ENCODE measurements at regions not wholly inside any gene's neighbourhood (a gene's known extent, or its start where the extent isn't known, plus 50 kb on each side); places are given as distances from the start of the nearest gene placed in this dataset.
"Not testable (repeated sequence)": the region's sequence is repeated elsewhere in the genome, so short reads cannot be mapped to it uniquely, and the experiment has no call there.

DNA sequence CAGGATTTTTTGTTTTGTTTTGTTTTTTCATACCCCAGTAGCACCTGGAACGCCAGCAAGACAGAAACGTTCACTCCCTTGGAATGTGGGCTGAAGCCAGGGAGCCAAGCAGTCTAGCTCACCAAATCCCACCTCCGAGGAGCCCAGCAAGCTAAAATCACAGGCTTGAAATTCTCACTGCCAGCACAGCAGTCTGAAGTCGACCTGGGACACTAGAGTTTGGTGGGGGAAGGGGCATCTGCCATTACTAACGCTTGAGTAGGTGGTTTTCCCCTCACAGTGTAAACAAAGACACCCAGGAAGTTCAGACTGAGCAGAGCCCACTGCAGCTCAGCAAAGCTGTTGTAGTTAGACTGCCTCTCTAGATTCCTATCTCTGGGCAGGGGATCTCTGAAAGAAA lies 99.6 kb upstream of the FGF16 start:
- Histone ChIP-seq H3K27ac (no peak overlapping the region), H3K4me3 (no peak overlapping the region), H3K27me3 (no peaks in the 10 kb centered on the region), H3K4me1 (no peaks in the 10 kb centered on the region), H3K9me3 (no peaks in the 10 kb centered on the region), H3K36me3 (no peaks in the 10 kb centered on the region)
- intact Hi-C loops (cut with DNase I): no loop called here
- DNase-seq: no peak
- TF ChIP-seq CTCF (IDR thresholded peaks at IDR 0.05): no peak
- FAIRE-seq: no peak
- ATAC-seq: no peak
- whole genome bisulfite sequencing, 2 donors: 9 to 30% methylated on average over 5 of the region's 5 CpGs

GRCh38 chrX:77389891-77390290 lies 57.3 kb upstream of the FGF16 start:
- 61 to 65% methylated on average over 2 of the region's 2 CpGs for WGBS, 2 donors
- TF ChIP-seq CTCF (IDR thresholded peaks at IDR 0.05): no peak
- ATAC-seq (no peak), DNase-seq (no peak), FAIRE-seq (no peak)
- no peak overlapping the region for H3K4me3 ChIP-seq
- intact Hi-C loops (cut with DNase I): no loop called here
- H3K9me3 ChIP-seq: no peaks in the 10 kb centered on the region
- peaks cover 0 to 10% (median 0%) of the 10 kb centered on the region in 4 donors for H3K27me3 ChIP-seq
- no peaks in the 10 kb centered on the region for H3K36me3 ChIP-seq
- no peak overlapping the region for H3K27ac ChIP-seq
- no peaks in the 10 kb centered on the region for H3K4me1 ChIP-seq

GRCh38 chrX:77390365-77390764 lies 56.8 kb upstream of the FGF16 start:
- H3K27me3 ChIP-seq; ATAC-seq; H3K4me3 ChIP-seq; intact Hi-C loops (cut with DNase I); H3K9me3 ChIP-seq; FAIRE-seq; H3K36me3 ChIP-seq; H3K27ac ChIP-seq; DNase-seq; H3K4me1 ChIP-seq: not testable (repeated sequence)
- 53 to 59% methylated on average over 7 of the region's 7 CpGs for WGBS, 2 donors

DNA sequence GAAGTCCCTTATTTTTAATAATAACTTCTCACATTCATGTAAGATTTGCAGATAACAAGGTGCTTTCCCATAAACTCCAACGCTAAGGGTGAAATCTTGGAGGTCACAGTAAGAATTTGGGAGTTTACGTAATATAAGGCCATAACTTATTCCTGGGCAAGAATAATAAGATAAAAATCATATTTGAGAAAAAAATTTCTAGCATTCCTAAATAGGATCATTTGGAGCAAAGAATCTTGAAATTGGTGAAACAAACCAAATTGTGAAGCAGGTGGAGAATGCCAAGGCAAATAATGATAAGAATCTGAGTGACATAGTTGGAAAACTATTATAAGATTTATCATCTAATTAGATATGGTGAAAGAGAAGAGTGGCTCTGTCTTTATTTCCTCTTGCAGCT lies 50.4 kb upstream of the FGF16 start:
- FAIRE-seq (no peak), ATAC-seq (no peak), DNase-seq (no peak)
- no peaks in the 10 kb centered on the region for H3K9me3 ChIP-seq
- 63 to 67% methylated on average over 2 of the region's 2 CpGs for WGBS, 2 donors
- H3K4me3 ChIP-seq: no peak overlapping the region
- TF ChIP-seq CTCF (IDR thresholded peaks at IDR 0.05): no peak
- H3K27ac ChIP-seq: no peak overlapping the region
- no peaks in the 10 kb centered on the region for H3K27me3 ChIP-seq
- no peaks in the 10 kb centered on the region for H3K4me1 ChIP-seq
- H3K36me3 ChIP-seq: no peaks in the 10 kb centered on the region
- intact Hi-C loops (cut with DNase I): no loop called here

Small RNA genes lying in the stretch of these regions (microRNA-seq; reads per million reads assigned to microRNA genes)
- gene MIR325 (0 reads per million in 2 donors), gene MIR384 (0 reads per million in 2 donors)

Data from pancreas (tissue), 10 donors.